GM18951 (cell line): ENCODE measurements at regions not wholly inside any gene's neighbourhood (a gene's known extent, or its start where the extent isn't known, plus 50 kb on each side); places are given as distances from the start of the nearest gene placed in this dataset.
"Not testable (repeated sequence)": the region's sequence is repeated elsewhere in the genome, so short reads cannot be mapped to it uniquely, and the experiment has no call there.

Source experiments
- POLR2A ChIP-seq: IDR thresholded peaks from 4 replicates; pipeline ENCODE4 v1.6.1; 2011; ENCODE audit warnings: mild to moderate bottlenecking; ENCODE audit not compliant: insufficient read length, insufficient read depth; ENCODE audit errors: extremely low read depth
- in situ Hi-C: fragments of 300-500 bp; cut with MboI; formaldehyde crosslinking; loops from one replicate; pipeline ENCODE4 v1.12.0; 2022; ENCODE audit warnings: low sequenced_read_pairs, mixed read lengths, inconsistent platforms; ENCODE audit not compliant: unreplicated experiment

DNA sequence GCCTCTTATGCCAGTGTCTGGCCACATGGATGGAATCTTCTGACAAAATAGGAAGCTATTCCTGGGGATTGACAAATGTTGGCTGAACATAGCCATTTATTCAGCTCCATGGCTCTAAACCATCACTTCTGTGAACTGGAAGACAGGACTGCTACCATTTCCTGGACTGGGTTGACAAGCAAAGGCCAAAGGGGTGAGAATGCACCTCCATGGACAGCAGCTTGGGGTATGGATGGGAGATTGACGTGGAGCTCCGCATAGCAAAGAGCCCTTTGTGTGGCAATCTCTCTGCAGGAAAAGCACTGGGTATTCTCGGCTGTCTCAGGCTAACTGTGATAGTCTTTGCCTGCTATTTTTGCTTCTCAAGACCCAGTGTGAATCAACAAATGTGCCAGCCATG is 223.0 kb upstream of the EGLN3 start:
- in situ Hi-C loops = no loop called here
- TF ChIP-seq POLR2A = no peak

DNA sequence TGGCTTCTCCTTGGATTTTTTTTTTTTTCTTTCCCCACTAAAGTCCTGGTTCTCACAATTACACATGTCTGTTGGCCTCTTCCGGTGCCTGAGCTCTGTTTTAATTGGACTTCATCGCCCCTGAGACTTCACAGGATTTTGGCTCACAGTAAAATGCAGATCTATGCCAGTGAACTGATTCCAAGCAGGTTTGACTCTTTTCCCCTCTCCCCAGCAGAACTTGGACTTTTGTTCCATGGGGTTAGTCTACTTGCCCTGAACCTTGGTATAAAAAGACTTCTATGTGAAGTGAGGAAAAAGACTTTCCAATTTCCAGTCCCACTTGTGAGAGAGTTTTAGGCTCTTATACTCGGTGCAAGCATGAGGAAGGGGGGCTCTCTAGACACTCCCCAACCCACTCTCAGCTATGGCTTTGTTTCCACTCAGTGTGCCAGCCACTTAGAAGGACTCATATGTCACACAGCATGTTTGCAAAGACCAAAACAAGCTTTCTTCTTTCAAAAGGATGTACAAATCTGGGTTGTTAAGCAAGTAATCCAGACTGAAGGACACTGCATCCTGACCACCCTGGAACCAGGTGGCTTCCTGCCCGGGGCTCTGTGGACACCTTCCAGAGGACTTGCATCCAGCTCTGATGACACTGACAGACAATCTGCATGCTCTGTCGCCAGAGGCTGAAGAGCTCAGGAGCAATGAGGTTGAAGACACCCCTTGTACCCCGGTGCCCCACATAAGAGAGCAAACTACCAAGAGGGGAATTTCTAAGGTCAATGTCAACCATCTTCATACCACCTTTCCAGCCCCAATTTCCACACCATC is 221.9 kb upstream of the EGLN3 start:
- TF ChIP-seq POLR2A = no peak
- in situ Hi-C loops = no loop called here

DNA sequence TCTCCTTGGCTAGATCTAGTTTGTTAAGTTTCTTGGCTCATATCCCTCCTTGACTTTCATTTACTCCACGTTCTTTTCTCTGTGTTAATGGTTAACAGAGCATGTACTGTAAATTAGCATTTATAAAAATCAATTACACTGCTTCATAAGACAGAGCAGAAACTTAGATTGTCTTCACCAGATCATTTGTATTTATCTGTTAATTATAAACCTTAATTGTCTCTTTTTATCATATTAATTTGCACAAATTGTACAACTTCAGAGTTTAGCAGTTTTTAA is 221.2 kb upstream of the EGLN3 start:
- TF ChIP-seq POLR2A = no peak
- in situ Hi-C loops = no loop called here

DNA sequence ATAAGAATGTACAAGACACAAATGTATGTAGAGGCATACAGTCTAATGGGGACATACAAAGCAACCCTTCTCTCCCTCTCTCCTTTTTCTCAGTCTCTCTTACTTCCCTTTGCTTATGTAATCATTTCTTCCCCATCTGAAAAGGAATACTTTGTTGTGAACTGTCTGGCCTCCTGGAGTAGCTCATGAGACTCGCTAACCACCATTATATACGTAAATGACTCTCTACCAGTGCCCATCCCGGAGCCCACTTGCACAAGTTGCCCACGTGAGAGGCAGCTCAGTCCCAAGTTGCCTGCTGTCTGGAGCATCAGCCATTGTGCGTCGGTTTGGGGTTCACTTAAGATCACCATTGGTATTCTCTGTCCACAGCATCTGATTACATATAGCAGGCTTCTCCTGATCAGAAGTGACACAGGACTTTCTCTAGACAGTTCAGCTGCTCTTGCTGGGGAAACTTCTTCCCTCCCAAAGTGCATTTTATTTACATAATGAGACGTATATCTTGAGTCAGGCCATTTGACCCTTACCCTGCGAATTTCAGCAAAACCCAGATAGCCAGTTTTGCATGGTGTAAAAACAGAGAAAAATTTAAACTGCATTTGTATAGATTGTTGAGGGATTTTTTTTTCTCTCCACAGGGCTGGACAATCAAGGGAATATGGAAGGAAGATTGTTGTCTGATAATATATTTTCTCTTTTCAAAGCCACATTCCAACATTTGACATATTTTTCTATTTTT is 220.7 kb upstream of the EGLN3 start:
- TF ChIP-seq POLR2A = no peak
- in situ Hi-C loops = no loop called here

DNA sequence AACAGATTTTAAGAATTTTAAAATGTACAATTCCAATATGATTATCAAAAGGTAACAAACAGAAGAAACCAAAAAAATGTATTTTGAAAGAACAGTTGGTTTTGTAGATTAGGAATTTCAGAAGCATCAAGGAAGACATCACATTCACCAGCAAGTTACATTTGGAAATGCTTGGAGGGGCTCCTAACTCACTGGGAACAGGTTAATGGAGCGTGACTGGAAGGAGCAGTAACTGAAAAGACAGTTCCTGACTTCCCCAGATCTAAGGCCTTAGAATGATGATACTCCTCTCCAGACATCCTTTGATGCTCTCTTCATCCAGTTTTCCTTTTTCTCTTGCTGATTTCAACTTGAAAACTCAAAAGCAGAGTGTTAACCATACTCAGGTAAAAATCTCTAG is 220.0 kb upstream of the EGLN3 start:
- TF ChIP-seq POLR2A = no peak
- in situ Hi-C loops = no loop called here

DNA sequence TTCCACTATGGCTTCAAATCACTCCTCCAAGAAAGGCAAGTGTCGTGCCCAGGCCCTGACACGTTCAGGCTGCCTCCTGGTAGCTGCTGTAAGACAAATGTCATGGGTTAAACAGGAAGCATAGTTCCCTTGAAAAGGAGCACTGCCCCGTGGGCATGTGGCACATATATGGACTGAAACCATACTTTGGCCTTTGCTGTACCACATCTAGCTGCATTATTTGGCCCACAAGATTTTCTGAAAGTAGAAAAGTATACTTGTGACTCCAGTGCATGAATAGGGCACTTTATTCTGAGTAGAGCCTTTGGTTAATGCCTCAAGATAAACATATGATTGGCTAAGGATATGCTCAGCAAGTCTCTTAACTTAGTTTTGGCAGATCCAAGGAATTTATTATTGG is 218.7 kb upstream of the EGLN3 start:
- no peak for TF ChIP-seq POLR2A
- in situ Hi-C loops = no loop called here

DNA sequence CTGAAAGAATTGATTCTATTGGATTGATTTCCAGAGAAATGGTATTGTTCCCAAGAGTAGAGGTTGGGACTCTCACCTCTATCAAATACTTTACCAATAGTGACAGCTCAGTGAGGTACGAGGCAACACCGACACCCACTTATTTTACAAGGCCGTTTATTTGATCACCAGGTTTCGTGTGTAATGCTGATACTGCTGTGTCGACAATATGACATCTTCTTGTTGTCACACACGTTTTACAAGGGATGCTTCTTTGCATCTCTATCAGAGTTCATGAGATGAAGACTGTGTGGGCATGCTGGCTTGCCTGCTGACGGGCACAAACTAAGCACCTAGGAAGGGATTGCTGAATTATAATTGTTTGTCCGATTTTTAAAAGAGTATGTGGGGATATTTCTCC is 217.8 kb upstream of the EGLN3 start:
- TF ChIP-seq POLR2A = no peak
- in situ Hi-C loops = no loop called here

DNA sequence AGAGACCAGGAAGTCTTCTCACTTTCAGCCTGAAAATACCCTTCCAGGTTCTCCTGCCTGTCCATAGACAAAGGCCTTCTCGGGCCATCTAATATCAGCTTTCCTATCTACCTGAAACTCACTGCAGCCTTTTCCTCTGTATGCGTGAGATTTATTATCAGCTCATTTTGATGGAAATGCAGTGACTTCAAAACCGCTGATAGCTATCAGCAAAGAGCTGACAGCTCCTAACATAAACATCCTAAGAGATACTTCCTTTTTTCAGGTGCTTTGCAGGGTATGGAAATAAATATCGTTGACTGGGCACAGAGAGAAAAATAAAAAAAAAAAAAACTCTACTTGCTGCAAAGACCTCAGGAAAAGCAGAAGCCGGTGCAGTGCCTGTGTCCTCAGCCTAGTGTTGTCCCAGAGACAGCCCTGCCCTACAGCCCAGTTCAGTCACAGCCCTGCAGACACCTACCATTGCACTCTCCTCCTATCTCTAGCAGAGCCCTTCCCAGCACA is 215.0 kb upstream of the EGLN3 start:
- no peak for TF ChIP-seq POLR2A
- in situ Hi-C loops = no loop called here

DNA sequence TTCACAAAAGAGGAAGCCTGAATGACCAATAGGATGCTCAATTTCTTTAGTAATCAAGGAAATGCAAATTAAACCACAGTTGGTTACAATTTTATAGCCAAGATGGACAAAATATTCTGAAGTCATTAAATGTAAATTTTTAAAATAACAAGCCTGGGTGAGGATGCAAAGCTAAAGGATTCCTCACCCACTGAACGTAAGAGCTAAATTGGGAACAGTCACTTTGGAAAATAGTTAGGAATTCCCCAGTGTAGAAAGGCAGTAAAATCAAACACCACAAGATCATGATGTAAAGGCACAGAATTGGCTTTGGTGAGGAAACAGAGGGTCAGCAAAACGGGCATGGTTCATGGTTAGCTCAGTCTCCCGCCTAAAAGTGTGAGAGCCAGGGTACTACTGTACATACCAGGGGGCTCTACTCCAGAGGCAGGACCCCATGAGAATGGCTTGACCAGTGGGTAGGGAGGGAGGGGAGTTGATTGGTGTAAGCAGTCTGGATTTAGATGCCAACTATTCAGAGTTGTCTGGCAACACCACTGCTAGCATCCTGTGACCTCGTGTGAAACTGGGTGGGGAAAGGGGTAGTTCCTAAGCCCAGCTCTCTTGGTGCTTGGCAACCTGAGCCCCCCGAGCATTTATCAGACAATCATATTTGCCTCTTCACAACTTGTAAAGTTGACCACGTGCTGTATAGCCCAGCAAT is 213.4 kb upstream of the EGLN3 start:
- TF ChIP-seq POLR2A = no peak
- in situ Hi-C loops = no loop called here

DNA sequence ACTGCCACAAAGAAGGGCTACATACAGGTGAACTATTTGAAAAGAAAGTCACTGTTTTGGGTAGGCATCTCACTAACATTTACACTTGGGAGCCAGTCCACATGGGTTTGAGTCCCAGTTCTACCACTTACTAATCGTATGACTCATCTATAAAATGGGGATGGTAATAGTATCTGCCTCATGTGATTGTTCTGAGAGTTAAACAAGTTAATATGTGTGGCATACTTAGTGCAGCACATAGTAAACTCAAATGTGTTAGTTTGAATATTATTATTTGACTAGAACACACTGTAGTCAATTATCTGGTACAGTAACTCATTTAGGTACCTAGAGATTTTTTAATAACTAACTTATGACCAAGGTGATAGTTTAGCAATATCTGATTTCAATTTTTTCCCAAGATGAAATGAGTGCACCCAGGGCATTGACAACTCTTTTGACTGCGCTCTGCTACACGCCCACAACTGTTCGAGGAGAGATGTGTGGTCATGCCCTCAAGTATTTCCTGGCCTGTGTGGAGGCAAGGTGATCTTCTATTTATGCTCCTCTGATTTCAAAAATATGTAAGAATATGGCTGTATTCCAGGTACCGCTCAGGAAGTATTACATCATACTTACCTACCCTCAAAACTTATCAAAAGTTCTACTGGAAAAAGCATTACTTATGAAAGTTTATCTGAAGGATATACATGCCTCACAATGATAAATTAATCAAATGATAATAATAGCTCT is 210.6 kb upstream of the EGLN3 start:
- TF ChIP-seq POLR2A = no peak
- in situ Hi-C loops = no loop called here

DNA sequence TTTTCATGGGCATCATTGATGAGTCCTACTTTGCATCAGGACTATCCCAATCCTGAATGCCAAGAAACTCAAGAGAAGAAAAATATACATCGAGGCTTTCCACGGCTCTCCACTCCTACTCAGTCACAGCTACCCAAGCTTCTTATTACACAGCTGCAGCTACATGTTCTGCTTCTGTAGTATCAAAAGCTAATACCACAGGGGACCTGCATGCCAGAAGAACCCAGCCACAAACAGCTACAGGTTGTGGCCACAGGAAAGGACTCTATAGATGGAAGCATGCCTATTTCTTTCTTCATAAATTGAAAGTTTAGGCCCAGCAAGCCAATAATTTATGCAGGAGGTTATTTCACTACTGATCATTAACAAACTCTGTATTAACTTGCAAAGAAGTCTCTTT is 209.7 kb upstream of the EGLN3 start:
- TF ChIP-seq POLR2A = no peak

DNA sequence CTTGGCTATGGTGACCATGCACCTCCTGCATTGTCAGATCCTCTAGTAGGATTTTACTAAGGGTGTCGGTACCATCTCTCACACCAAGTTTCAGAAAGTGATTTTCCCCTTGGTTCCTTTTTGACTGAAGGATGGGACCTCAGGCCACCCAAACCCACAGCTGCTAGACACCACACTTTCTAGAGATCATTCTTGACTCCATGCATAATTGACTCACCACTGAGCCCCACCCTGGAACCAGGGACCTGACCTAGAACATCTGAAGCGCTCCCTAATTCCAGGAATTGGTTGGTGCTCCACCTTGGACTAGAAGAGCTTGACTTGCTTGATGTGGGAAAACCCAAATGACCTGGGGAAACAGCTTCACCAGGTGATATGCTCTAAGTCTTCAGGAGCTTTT is 206.8 kb upstream of the EGLN3 start:
- no peak for TF ChIP-seq POLR2A
- in situ Hi-C loops = no loop called here

More for the DNA sequence above, 209.7 kb upstream of the EGLN3 start:
- in situ Hi-C loops = no loop called here

DNA sequence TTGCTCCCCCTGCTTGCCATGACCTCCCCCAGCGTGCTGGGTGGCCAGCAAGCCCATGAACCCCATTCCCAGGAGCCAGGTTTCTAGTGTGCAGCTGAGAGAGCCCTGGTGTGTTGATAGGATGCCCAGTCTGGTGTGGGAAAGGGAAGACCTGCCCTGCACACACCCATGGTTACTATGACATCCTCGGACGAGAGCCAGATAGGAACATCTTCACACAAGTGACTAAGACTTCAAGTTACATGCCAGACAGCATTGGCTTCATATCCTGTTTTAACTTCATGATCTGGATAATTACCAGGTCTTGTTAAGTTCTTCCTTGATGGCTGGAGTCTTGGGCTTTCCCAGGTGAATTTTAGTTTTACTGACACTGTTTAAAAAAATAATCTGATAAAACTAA is 196.6 kb upstream of the EGLN3 start:
- no peak for TF ChIP-seq POLR2A
- in situ Hi-C loops = no loop called here

DNA sequence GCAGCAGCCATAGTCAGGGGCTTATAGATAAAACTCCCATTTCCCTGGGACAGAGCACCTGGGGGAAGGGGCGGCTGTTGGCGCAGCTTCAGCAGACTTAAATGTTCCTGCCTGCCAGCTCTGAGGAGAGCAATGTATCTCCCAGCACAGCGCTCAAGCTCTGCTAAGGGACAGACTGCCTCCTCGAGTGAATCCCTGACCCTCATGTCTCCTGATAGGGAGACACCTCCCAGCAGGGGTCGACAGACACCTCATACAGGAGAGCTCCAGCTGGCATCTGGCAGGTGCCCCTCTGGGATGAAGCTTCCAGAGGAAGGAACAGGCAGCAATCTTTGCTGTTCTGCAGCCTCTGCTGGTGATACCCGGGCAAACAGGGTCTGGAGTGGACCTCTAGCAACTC is 189.3 kb upstream of the EGLN3 start:
- in situ Hi-C loops = not testable (repeated sequence)

DNA sequence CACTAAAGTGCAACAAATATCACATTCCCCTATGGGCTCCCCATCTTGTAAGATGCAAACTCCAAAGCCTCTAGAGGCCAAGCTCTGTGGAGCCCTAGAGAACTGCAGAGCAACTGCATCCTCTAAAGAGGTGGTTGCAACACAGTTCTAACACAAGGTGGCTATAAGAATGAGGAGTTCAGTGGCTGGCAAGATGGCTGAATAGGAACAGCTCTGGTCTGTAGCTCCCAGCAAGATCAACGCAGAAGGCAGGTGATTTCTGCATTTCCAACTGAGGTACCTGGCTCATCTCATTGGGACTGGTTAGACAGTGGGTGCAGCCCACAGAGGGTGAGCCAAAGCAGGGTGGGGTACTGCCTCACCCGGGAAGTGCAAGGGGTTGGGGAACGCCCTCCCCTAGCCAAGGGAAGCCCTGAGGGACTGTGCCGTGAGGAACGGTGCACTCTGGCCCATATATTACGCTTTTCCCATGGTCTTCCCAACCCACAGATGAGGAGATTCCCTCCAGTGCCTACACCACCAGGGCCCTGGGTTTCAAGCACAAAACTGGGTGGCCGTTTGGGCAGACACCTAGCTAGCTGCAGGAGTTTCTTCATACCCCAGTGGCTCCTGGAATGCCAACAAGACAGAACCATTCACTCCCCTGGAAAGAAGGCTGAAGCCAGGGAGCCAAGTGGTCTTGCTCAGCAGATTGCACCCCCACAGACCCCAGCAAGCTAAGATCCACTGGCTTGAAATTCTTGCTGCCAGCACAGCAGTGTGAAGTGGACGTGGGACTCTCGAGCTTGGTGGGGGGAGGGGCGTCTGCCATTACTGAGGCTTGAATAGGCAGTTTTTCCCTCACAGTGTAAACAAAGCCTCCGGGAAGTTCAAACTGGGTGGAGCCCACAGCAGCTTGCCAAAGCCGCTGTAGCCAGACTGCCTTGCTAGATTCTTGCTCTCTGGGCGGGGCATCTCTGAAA is 188.6 kb upstream of the EGLN3 start:
- in situ Hi-C loops = not testable (repeated sequence)
